Tibial nerve (tissue), 4 donors: ENCODE measurements at regions not wholly inside any gene's neighbourhood (a gene's known extent, or its start where the extent isn't known, plus 50 kb on each side); places are given as distances from the start of the nearest gene placed in this dataset.

ENCODE experiments used
- EP300 ChIP-seq, 2 donors: sonication (generic); formaldehyde crosslinking; IDR thresholded peaks; one replicate each; pipeline ENCODE4 v1.6.1; 2017; ENCODE audit warnings: antibody characterized with exemption in 2 of 2, mild to moderate bottlenecking in 1 of 2
- POLR2A ChIP-seq, 2 donors: fragments of 450-650 bp; IDR thresholded peaks; one replicate each; pipeline ENCODE4 v1.6.1; 2017; ENCODE audit warnings: antibody characterized with exemption in 2 of 2, mild to moderate bottlenecking in 2 of 2, moderate library complexity in 2 of 2
- TF ChIP-seq, protein P1 (sequence below), 5 experiments: fragments of 200-600 bp in 3 of 5; fragments of 450-650 bp in 2 of 5; sonication (generic) in 3 of 5; IDR thresholded peaks; one replicate each; pipeline ENCODE4 v1.5.1; 2016 to 2019; ENCODE audit warnings: antibody characterized with exemption in 5 of 5, mild to moderate bottlenecking in 3 of 5, moderate library complexity in 2 of 5

DNA sequence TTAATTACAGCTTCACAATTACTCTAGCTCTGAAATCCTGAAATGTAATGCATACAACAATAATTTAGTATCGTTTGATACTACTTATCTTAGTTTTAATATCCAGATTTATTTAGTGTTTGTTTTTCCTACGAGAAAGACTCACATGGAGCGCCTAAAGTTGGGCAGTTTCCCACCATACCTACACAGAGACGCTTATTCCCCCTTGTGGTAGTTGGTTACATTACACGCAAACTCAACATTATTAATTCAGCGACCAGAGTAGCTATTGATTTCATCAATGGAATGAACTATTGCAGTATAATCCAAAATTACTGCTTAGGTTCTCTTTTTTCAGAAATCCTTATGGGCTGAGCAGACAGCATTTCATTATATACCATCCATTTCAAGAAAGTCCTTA lies 164.0 kb upstream of the REG3G start:
- TF ChIP-seq, protein P1, sequence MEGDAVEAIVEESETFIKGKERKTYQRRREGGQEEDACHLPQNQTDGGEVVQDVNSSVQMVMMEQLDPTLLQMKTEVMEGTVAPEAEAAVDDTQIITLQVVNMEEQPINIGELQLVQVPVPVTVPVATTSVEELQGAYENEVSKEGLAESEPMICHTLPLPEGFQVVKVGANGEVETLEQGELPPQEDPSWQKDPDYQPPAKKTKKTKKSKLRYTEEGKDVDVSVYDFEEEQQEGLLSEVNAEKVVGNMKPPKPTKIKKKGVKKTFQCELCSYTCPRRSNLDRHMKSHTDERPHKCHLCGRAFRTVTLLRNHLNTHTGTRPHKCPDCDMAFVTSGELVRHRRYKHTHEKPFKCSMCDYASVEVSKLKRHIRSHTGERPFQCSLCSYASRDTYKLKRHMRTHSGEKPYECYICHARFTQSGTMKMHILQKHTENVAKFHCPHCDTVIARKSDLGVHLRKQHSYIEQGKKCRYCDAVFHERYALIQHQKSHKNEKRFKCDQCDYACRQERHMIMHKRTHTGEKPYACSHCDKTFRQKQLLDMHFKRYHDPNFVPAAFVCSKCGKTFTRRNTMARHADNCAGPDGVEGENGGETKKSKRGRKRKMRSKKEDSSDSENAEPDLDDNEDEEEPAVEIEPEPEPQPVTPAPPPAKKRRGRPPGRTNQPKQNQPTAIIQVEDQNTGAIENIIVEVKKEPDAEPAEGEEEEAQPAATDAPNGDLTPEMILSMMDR (IDR thresholded peaks at IDR 0.05): peak in 2 of 5 experiments; percentile 14 to 24
- TF ChIP-seq EP300 (IDR thresholded peaks at IDR 0.05) (no peak), POLR2A (IDR thresholded peaks at IDR 0.05) (no peak)
